M059J (cell line): ENCODE measurements at regions not wholly inside any gene's neighbourhood (a gene's known extent, or its start where the extent isn't known, plus 50 kb on each side); places are given as distances from the start of the nearest gene placed in this dataset.
"Not testable (repeated sequence)": the region's sequence is repeated elsewhere in the genome, so short reads cannot be mapped to it uniquely, and the experiment has no call there.

Source experiments
- DNase-seq: peaks from one replicate; pipeline ENCODE4 v3.0.0-alpha.2; 2012; ENCODE audit warnings: low read depth

DNA sequence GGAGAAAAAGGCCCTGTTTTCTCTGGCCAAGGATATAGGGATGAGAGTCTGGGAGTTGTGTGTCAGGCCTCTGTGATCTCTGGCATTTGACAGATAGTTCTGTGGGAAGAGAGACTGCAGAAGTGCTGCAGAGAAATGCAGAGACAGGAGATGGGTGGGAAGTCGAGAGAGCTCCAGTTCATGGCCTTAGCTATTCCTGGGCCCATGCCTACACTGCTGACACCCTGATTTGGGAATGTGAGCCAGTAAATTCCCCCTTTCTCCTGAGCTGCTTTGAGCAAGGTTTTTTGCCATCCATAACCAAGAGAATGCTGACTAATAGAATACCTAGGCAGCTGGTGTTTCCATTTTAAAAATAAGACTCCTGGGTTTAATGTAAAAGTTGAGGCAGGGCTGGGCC is 59.3 kb downstream of the EBLN2 start:
- no peak for DNase-seq

DNA sequence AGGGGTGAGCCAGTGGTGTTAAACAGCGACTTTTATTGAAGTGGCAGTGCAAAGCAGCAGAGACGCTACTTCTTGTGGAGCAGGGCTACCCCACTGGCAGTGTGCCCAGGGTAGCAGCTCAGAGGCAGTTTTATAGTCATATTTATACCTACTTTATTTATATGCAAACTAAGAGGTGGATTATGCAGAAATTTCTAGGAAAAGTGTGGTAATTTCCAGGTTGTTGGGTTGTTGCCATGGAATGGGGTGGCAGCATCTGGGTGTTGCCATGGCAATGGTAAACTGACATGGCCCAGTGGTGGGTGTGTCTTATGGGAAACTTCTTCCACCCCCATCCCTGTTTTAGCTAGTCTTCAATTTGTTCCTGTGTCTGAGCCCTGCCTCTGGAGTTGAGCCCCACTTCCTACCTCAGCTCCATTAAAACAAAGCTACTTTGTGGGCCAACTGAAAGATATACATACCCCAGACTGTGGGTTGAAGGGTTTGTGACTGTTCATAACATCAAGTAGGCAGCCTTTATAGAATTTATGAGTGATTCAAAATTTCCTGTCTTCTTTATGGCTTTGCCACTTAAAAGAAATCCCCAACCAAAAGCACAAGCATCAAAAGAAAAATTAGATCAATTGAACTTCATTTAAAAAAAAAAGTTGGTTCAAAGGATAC is 60.3 kb downstream of the EBLN2 start:
- DNase-seq: no peak

DNA sequence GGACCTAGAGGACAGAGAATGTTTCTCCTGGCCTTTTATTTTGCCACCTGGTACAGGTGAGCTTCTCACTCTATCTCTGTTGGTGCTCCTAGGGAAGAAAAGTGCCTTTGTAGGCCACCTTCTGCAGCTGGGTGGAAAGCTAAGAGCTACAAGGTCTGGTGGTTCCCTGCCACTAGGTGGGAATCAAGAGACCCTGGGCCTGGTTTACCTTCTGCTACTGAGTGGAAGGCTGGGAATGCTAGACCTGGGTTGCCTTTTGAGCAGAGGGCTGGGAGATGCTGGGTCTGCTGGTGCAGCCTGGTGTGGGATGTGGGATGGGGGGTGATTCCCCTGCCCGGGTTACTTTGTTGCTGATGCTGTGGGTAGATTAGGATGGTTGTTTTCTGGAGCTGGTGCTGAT is 72.6 kb downstream of the EBLN2 start:
- no peak for DNase-seq

- no peak for DNase-seq
These were observed 75.5 kb downstream of the EBLN2 start for GRCh38 chr3:73136941-73137340.

- no peak for DNase-seq
These were observed 76.4 kb downstream of the EBLN2 start for GRCh38 chr3:73137736-73138403.

GRCh38 chr3:73140772-73141442 is 79.4 kb downstream of the EBLN2 start:
- DNase-seq: no peak

- no peak for DNase-seq
These were observed 80.1 kb downstream of the EBLN2 start for GRCh38 chr3:73141525-73141924.

GRCh38 chr3:73143401-73143800 is 81.9 kb downstream of the EBLN2 start:
- no peak for DNase-seq

DNA sequence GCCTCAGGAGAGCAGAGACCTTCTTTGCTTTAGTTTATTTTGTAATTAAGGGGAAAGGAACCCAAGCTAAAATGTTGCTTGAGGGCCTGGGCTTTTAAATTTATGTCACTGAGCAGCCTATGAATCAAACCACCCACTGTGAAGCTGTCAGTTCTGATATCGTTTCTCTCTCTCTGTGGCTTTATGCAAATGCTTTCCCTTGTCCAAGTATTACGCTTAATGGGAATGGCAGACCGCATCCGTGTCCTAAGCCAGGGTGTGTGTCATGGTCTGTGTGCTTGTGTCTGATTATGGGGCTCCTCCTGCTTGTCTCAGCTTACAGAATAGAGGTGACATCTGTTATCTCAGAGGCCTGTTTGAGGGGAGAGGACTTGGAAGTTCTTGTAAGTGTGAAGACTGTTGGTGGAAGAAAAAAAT is 82.4 kb downstream of the EBLN2 start:
- DNase-seq: peak; percentile 13

GRCh38 chr3:73144276-73144675 is 82.8 kb downstream of the EBLN2 start:
- DNase-seq: no peak

DNA sequence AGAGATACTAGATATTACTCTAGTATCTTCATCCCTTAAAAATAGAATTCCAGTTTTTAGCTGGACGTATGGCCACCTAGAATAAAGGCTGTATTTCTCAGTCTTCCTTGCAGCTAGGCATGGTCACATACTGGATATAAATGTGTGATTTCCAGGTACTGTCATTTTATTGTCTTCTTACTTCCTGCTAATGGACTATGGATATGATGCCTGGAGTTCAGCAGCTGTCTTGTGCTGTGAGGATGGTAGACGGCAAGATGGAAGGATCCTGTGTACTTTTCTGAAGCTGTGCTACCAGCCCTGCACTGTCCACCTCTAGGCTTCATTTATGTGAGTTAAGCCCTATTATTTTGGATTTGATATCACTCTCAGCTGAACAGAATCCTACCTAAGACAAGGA is 83.4 kb downstream of the EBLN2 start:
- DNase-seq: no peak

- DNase-seq: not testable (repeated sequence)
These were observed 86.0 kb downstream of the EBLN2 start for GRCh38 chr3:73147479-73147878.

DNA sequence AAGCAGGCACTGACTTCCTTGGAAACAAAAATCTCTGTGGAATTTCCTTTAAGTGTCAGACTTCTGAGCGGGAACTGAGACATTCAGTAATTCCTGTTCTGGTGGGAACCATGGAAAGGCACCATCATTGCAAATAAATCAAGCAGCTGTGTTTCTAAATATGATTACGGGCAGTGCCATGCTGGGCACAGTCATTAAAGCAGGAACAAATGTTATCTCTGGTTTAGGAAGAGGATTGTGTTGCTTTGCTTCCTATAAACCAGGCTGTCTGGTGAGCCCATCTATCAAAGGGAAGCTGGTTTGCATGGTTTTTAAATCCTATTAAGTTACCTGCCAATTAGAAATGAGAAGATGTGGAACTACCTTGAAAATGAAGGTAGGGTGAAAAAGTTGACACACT is 86.7 kb downstream of the EBLN2 start:
- DNase-seq: no peak

GRCh38 chr3:73148682-73149081 is 87.2 kb downstream of the EBLN2 start:
- no peak for DNase-seq

DNA sequence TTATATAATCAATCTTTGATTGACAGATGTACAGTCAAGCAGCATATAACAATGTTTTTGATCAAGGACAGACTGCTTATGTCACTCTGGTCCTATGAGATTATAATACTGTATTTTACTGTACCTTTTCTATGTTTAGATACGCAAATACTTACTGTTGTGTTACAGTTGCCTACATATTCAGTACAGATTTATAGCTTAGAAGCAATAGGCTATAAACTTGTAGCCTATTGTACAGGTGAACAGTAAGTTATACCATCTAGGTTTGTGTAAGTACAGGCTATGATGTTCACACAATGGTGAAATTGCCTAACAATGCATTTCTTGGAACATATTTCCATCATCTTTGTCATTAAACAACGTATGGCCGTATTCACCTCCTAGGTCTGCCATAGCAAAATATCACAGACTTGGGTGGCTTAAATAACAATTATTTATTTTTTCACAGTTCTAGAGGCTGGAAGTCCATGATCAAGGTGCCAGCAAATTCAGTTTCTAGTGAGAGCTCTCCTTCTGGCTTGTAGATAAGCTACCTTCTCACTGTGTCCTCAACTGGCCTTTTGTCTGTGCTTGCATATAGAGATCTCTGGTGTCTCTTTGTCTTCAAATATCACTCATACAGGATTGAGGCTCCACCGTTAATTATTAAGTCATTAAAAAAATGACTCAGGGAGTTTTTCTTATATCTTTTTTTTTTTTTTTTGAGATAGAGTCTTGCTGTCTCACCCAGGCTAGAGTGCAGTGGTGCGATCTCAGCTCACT is 89.1 kb downstream of the EBLN2 start:
- no peak for DNase-seq

DNA sequence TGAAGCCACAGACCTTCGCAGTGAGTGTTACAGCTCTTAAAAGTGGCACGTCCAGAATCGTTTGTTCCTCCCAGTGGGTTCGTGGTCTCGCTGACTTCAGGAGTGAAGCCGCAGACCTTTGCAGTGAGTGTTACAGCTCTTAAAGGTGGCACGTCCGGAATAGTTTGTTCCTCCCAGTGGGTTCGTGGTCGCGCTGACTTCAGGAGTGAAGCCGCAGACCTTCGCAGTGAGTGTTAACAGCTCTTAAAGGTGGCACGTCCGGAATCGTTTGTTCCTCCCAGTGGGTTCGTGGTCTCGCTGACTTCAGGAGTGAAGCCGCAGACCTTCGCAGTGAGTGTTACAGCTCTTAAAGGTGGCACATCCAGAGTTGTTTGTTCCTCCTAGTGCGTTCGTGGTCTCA is 91.1 kb downstream of the EBLN2 start:
- not testable (repeated sequence) for DNase-seq

- not testable (repeated sequence) for DNase-seq
These were observed 91.6 kb downstream of the EBLN2 start for GRCh38 chr3:73153057-73153456.

GRCh38 chr3:73154261-73154660 is 92.8 kb downstream of the EBLN2 start:
- not testable (repeated sequence) for DNase-seq

- not testable (repeated sequence) for DNase-seq
These were observed 94.0 kb downstream of the EBLN2 start for GRCh38 chr3:73155441-73155840.

GRCh38 chr3:73164622-73165021 is 103.2 kb downstream of the EBLN2 start:
- DNase-seq: no peak

- no peak for DNase-seq
These were observed 114.2 kb downstream of the EBLN2 start for GRCh38 chr3:73175698-73176097.

- DNase-seq: no peak
These were observed 115.5 kb downstream of the EBLN2 start for GRCh38 chr3:73176941-73177340.
